CD14-positive monocyte (primary cell): ENCODE measurements at regions not wholly inside any gene's neighbourhood (a gene's known extent, or its start where the extent isn't known, plus 50 kb on each side); places are given as distances from the start of the nearest gene placed in this dataset.

ENCODE experiments used
- DNase-seq, 3 donors: peaks; one replicate each; pipeline ENCODE4 v3.0.0-alpha.2; 2011 to 2022
- H2AFZ ChIP-seq: 2 replicates; pipeline ENCODE4 v1.6.0; 2012; ENCODE audit warnings: mild to moderate bottlenecking, low read depth, low read length, inconsistent platforms; ENCODE audit not compliant: insufficient read depth, poor library complexity, severe bottlenecking
- H3K27ac ChIP-seq, 2 donors: 1 replicate in 1 of 2; 2 replicates in 1 of 2; pipeline ENCODE4 v1.5.1; 2012 to 2013; ENCODE audit warnings: low read length in 2 of 2, control low read depth in 1 of 2, inconsistent platforms in 1 of 2, low read depth in 1 of 2, mild to moderate bottlenecking in 1 of 2
- H3K27me3 ChIP-seq, 2 donors: one replicate each; pipeline versions ENCODE4 v1.6.0 to v1.6.1; 2011 to 2013; ENCODE audit warnings: low read length in 2 of 2; ENCODE audit not compliant: control insufficient read depth in 2 of 2, insufficient read depth in 2 of 2
- H3K36me3 ChIP-seq, 2 donors: replicated peaks in 1 of 2; 1 replicate in 1 of 2; 2 replicates in 1 of 2; pipeline versions ENCODE4 v1.5.1 to v1.6.1; 2012 to 2013; ENCODE audit warnings: low read length in 2 of 2, control low read depth in 1 of 2, inconsistent platforms in 1 of 2, mild to moderate bottlenecking in 1 of 2; ENCODE audit not compliant: insufficient read depth in 2 of 2, control insufficient read depth in 1 of 2
- H3K4me1 ChIP-seq, 2 donors: 1 replicate in 1 of 2; 2 replicates in 1 of 2; pipeline versions ENCODE4 v1.5.1 to v1.6.1; 2012 to 2013; ENCODE audit warnings: low read length in 2 of 2, control low read depth in 1 of 2, inconsistent platforms in 1 of 2, mild to moderate bottlenecking in 1 of 2, moderate library complexity in 1 of 2; ENCODE audit not compliant: insufficient read depth in 2 of 2, control insufficient read depth in 1 of 2
- H3K4me2 ChIP-seq: replicated peaks from 2 replicates; pipeline ENCODE3; 2012; ENCODE audit warnings: low read length, moderate library complexity, mild to moderate bottlenecking; ENCODE audit not compliant: poor library complexity, severe bottlenecking; ENCODE audit errors: extremely low read depth
- H3K4me3 ChIP-seq, 3 experiments: fragments of 200-600 bp in 1 of 3; sonication (generic) in 1 of 3; replicated peaks in 1 of 3; 1 replicate in 2 of 3; 2 replicates in 1 of 3; pipeline ENCODE4 v1.5.1; 2011 to 2013; ENCODE audit warnings: low read length in 3 of 3, mild to moderate bottlenecking in 3 of 3, control low read depth in 2 of 3, low read depth in 2 of 3, inconsistent platforms in 1 of 3, moderate library complexity in 1 of 3
- H3K79me2 ChIP-seq: 2 replicates; pipeline ENCODE4 v1.6.0; 2012; ENCODE audit warnings: mild to moderate bottlenecking, control low read depth, inconsistent platforms, low read length, moderate library complexity; ENCODE audit not compliant: insufficient read depth
- H3K9ac ChIP-seq: 2 replicates; pipeline ENCODE4 v1.6.0; 2017; ENCODE audit warnings: low read length, mild to moderate bottlenecking; ENCODE audit not compliant: insufficient read depth, poor library complexity, severe bottlenecking
- H3K9me3 ChIP-seq, 2 donors: replicated peaks in 1 of 2; 1 replicate in 1 of 2; 2 replicates in 1 of 2; pipeline versions ENCODE4 v1.5.1 to v1.6.1; 2012 to 2013; ENCODE audit warnings: low read length in 2 of 2, control low read depth in 1 of 2; ENCODE audit not compliant: control insufficient read depth in 1 of 2, insufficient read depth in 1 of 2
- H4K20me1 ChIP-seq: 2 replicates; pipeline ENCODE4 v1.6.0; 2012; ENCODE audit warnings: mild to moderate bottlenecking, low read length, control low read depth, moderate library complexity; ENCODE audit not compliant: insufficient read depth
- H3K27ac Mint-ChIP-seq, 7 donors: one replicate each; pipeline ENCODE4 v1.8.0; 2020; ENCODE audit warnings: mild to moderate bottlenecking in 7 of 7, mixed read lengths in 7 of 7, moderate library complexity in 6 of 7, inconsistent platforms in 2 of 7
- H3K27me3 Mint-ChIP-seq, 3 donors: one replicate each; pipeline ENCODE4 v1.8.0; 2021 to 2022; ENCODE audit warnings: low read depth in 3 of 3, mild to moderate bottlenecking in 3 of 3, mixed read lengths in 3 of 3, moderate library complexity in 3 of 3, inconsistent platforms in 1 of 3
- H3K36me3 Mint-ChIP-seq, 2 donors: one replicate each; pipeline ENCODE4 v1.8.0; 2020; ENCODE audit warnings: mixed read lengths in 2 of 2, inconsistent platforms in 1 of 2, mild to moderate bottlenecking in 1 of 2
- H3K4me1 Mint-ChIP-seq: one replicate; pipeline ENCODE4 v1.8.0; 2020; ENCODE audit warnings: mild to moderate bottlenecking, mixed read lengths
- H3K4me3 Mint-ChIP-seq, 2 donors: one replicate each; pipeline ENCODE4 v1.8.0; 2020; ENCODE audit warnings: mild to moderate bottlenecking in 2 of 2, mixed read lengths in 2 of 2, moderate library complexity in 1 of 2
- H3K9me3 Mint-ChIP-seq, 7 donors: one replicate each; pipeline ENCODE4 v1.8.0; 2020 to 2022; ENCODE audit warnings: mixed read lengths in 7 of 7, mild to moderate bottlenecking in 6 of 7, moderate library complexity in 6 of 7, inconsistent platforms in 2 of 7
- WGBS: methylation state at CpG from one replicate; pipeline ENCODE4 v1.1.5; 2013; ENCODE audit warnings: missing lambda C conversion rate; ENCODE audit not compliant: insufficient coverage; 5-methylcytosine and 5-hydroxymethylcytosine counted together
- intact Hi-C, 2 donors: fragments of 100-400 bp; cut with micrococcal nuclease; formaldehyde crosslinking; loops; one replicate each; pipeline versions ENCODE4 v1.15.0 to v1.15.1; 2023
- TF ChIP-seq, protein P1 (sequence below): fragments of 200-600 bp; IDR thresholded peaks from one replicate; pipeline ENCODE4 v1.8.0; 2022; ENCODE audit warnings: antibody characterized with exemption, mild to moderate bottlenecking

DNA sequence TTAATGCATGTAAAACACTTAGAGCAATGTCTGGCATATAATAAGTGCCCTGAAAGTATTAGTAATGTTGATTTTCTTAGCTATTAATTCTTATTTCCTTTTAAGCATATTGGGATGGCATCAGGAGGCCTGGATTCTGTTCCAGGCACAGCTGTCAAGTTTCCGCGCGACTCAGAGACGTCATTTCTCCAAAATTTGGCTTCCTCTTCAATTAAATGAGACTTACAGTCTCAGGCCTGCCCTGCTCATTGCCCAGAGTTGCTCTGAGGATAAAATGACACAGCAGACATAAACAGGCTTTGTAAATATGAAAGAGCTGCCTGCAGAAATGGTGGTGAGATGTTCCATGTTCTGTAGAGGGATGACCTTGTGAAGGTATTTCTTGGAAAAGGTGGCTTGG is 159.8 kb upstream of the GLRA1 start:
- intact Hi-C loops, result no loop called here
- H3K4me2 ChIP-seq, result no peak overlapping the region
- Mint-ChIP-seq H3K27me3 (peaks cover 0 to 5% (median 0%) of the 10 kb centered on the region in 3 donors), H3K36me3 (no peaks in the 10 kb centered on the region), H3K4me3 (no peak overlapping the region), H3K4me1 (no peaks in the 10 kb centered on the region), H3K9me3 (peaks cover 0 to 2% (median 0%) of the 10 kb centered on the region in 7 donors), H3K27ac (no peak overlapping the region)
- no peak overlapping the region for H2AFZ ChIP-seq
- no peaks in the 10 kb centered on the region for H3K36me3 ChIP-seq
- H3K79me2 ChIP-seq, result no peaks in the 10 kb centered on the region
- H3K27me3 ChIP-seq, result no peaks in the 10 kb centered on the region
- 97% methylated on average over 4 of the region's 4 CpGs for WGBS
- no peak overlapping the region for H3K9ac ChIP-seq
- no peak for DNase-seq
- H3K4me1 ChIP-seq, result no peaks in the 10 kb centered on the region
- no peaks in the 10 kb centered on the region for H3K9me3 ChIP-seq
- TF ChIP-seq, protein P1, sequence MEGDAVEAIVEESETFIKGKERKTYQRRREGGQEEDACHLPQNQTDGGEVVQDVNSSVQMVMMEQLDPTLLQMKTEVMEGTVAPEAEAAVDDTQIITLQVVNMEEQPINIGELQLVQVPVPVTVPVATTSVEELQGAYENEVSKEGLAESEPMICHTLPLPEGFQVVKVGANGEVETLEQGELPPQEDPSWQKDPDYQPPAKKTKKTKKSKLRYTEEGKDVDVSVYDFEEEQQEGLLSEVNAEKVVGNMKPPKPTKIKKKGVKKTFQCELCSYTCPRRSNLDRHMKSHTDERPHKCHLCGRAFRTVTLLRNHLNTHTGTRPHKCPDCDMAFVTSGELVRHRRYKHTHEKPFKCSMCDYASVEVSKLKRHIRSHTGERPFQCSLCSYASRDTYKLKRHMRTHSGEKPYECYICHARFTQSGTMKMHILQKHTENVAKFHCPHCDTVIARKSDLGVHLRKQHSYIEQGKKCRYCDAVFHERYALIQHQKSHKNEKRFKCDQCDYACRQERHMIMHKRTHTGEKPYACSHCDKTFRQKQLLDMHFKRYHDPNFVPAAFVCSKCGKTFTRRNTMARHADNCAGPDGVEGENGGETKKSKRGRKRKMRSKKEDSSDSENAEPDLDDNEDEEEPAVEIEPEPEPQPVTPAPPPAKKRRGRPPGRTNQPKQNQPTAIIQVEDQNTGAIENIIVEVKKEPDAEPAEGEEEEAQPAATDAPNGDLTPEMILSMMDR, result no peak
- H3K4me3 ChIP-seq, result no peak overlapping the region
- H4K20me1 ChIP-seq, result no peaks in the 10 kb centered on the region
- H3K27ac ChIP-seq, result no peak overlapping the region

DNA sequence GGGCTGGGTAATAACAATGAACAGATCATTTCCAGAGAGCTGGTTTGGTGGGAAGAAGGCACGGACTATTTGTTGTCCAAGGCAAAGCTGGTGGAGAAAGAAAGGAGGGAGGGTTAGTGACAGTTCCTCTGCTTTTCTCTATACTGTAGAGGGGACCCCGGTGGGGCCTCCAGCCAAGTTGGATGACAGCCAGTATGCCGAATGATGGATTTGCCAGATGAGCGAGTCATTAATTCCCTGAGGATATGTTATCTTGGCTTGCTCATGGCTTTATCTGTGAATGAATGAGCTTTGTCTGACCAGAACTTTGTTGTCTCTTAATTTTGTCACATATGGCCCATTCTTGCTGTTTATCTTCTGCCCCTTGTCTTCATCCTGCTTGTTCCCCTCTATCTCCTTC is 158.6 kb upstream of the GLRA1 start:
- Histone ChIP-seq H3K4me2 (no peak overlapping the region), H3K36me3 (no peaks in the 10 kb centered on the region), H4K20me1 (no peaks in the 10 kb centered on the region), H3K79me2 (no peaks in the 10 kb centered on the region), H3K4me3 (no peak overlapping the region), H3K4me1 (no peaks in the 10 kb centered on the region), H3K9me3 (no peaks in the 10 kb centered on the region), H3K27me3 (no peaks in the 10 kb centered on the region), H3K27ac (no peak overlapping the region), H2AFZ (no peak overlapping the region), H3K9ac (no peak overlapping the region)
- H3K9me3 Mint-ChIP-seq, result peaks cover 0 to 2% (median 0%) of the 10 kb centered on the region in 7 donors
- H3K4me3 Mint-ChIP-seq, result no peak overlapping the region
- WGBS, result 100% methylated on average over 4 of the region's 4 CpGs
- H3K36me3 Mint-ChIP-seq, result no peaks in the 10 kb centered on the region
- no peaks in the 10 kb centered on the region for H3K4me1 Mint-ChIP-seq
- no peak for DNase-seq
- intact Hi-C loops, result no loop called here
- TF ChIP-seq, protein P1, result no peak
- H3K27me3 Mint-ChIP-seq, result peaks cover 0 to under 1% (median 0%) of the 10 kb centered on the region in 3 donors
- H3K27ac Mint-ChIP-seq, result no peak overlapping the region
